ENCODE measurements at regions not wholly inside any gene's neighbourhood (a gene's known extent, or its start where the extent isn't known, plus 50 kb on each side); places are given as distances from the start of the nearest gene placed in this dataset.

DNA sequence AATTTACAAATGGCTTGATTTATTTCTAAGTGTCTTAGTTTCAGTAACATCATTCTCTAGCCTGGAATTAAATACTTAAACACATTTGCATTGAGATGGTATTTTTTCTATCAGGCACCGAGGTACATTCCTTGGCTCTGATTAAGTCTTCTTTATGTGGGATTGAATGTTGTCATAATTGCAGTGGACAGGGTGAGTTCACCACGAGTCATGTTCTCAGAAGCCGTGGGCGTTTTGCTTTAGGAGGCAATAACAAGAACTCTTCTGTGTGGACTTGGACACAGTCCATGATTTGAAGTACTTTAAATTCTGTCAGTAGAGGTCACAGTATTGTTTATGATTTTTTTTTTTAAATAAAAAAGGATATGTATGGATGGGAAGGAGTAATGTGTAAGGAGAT lies 57.1 kb upstream of the EFHC2 start:
- Histone ChIP-seq H3K36me3 (no peaks in the 10 kb centered on the region), H3K9me3 (no peaks in the 10 kb centered on the region), H3K27ac (no peak overlapping the region), H3K4me1 (no peaks in the 10 kb centered on the region), H3K27me3 (no peaks in the 10 kb centered on the region), H3K4me3 (no peak overlapping the region)
- ATAC-seq (peak; percentile 46), DNase-seq (no peak)
- TF ChIP-seq, protein P1, sequence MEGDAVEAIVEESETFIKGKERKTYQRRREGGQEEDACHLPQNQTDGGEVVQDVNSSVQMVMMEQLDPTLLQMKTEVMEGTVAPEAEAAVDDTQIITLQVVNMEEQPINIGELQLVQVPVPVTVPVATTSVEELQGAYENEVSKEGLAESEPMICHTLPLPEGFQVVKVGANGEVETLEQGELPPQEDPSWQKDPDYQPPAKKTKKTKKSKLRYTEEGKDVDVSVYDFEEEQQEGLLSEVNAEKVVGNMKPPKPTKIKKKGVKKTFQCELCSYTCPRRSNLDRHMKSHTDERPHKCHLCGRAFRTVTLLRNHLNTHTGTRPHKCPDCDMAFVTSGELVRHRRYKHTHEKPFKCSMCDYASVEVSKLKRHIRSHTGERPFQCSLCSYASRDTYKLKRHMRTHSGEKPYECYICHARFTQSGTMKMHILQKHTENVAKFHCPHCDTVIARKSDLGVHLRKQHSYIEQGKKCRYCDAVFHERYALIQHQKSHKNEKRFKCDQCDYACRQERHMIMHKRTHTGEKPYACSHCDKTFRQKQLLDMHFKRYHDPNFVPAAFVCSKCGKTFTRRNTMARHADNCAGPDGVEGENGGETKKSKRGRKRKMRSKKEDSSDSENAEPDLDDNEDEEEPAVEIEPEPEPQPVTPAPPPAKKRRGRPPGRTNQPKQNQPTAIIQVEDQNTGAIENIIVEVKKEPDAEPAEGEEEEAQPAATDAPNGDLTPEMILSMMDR (IDR thresholded peaks at IDR 0.05) = no peak
- intact Hi-C loops (cut with DNase I) = no loop called here

GRCh38 chrX:44400161-44400560 lies 56.7 kb upstream of the EFHC2 start:
- Histone ChIP-seq H3K9me3 (no peaks in the 10 kb centered on the region), H3K27me3 (no peaks in the 10 kb centered on the region), H3K36me3 (no peaks in the 10 kb centered on the region), H3K27ac (no peak overlapping the region), H3K4me3 (no peak overlapping the region), H3K4me1 (no peaks in the 10 kb centered on the region)
- intact Hi-C loops (cut with DNase I) = no loop called here
- ATAC-seq (no peak), DNase-seq (no peak)
- TF ChIP-seq, protein P1 (IDR thresholded peaks at IDR 0.05) = no peak
